HEK293 (cell line): ENCODE measurements at regions not wholly inside any gene's neighbourhood (a gene's known extent, or its start where the extent isn't known, plus 50 kb on each side); places are given as distances from the start of the nearest gene placed in this dataset.

ENCODE experiments used
- GLI4 ChIP-seq: fragments of 450-650 bp; formaldehyde crosslinking; IDR thresholded peaks from 2 replicates; pipeline ENCODE4 v1.5.1; 2016; ENCODE audit warnings: missing biosample characterization, missing genetic modification characterization
- YY1 ChIP-seq: fragments of 450-650 bp; formaldehyde crosslinking; IDR thresholded peaks from 2 replicates; pipeline ENCODE4 v1.5.1; 2018; ENCODE audit warnings: missing biosample characterization, missing genetic modification characterization
- ZNF169 ChIP-seq: fragments of 450-650 bp; formaldehyde crosslinking; IDR thresholded peaks from 2 replicates; pipeline ENCODE4 v1.5.1; 2016; ENCODE audit warnings: missing biosample characterization, missing genetic modification characterization
- ZNF202 ChIP-seq: fragments of 450-650 bp; formaldehyde crosslinking; IDR thresholded peaks from 2 replicates; pipeline ENCODE4 v1.5.1; 2016; ENCODE audit warnings: missing biosample characterization, missing genetic modification characterization, borderline replicate concordance
- ZNF24 ChIP-seq: fragments of 450-650 bp; formaldehyde crosslinking; IDR thresholded peaks from 2 replicates; pipeline ENCODE4 v1.5.1; 2016; ENCODE audit warnings: missing biosample characterization, missing genetic modification characterization
- ZNF423 ChIP-seq: fragments of 450-650 bp; formaldehyde crosslinking; IDR thresholded peaks from 2 replicates; pipeline ENCODE4 v1.5.1; 2016; ENCODE audit warnings: missing biosample characterization, missing genetic modification characterization
- ZNF501 ChIP-seq: fragments of 450-650 bp; formaldehyde crosslinking; IDR thresholded peaks from 2 replicates; pipeline ENCODE4 v1.5.1; 2016; ENCODE audit warnings: missing biosample characterization, missing genetic modification characterization
- ZNF510 ChIP-seq: fragments of 450-650 bp; formaldehyde crosslinking; IDR thresholded peaks from 2 replicates; pipeline ENCODE4 v1.5.1; 2018; ENCODE audit warnings: mild to moderate bottlenecking, missing genetic modification characterization, missing biosample characterization; ENCODE audit not compliant: insufficient replicate concordance
- ZNF530 ChIP-seq: fragments of 450-650 bp; formaldehyde crosslinking; IDR thresholded peaks from 2 replicates; pipeline ENCODE4 v1.5.1; 2016; ENCODE audit warnings: low read depth, missing biosample characterization, missing genetic modification characterization
- ZNF768 ChIP-seq: fragments of 450-650 bp; formaldehyde crosslinking; IDR thresholded peaks from 2 replicates; pipeline ENCODE4 v1.5.1; 2018; ENCODE audit warnings: missing biosample characterization, mild to moderate bottlenecking, missing genetic modification characterization
- TF ChIP-seq, protein P1 (sequence below): fragments of 450-650 bp; formaldehyde crosslinking; IDR thresholded peaks from 2 replicates; pipeline ENCODE4 v1.5.1; 2016; ENCODE audit warnings: missing biosample characterization, missing genetic modification characterization, borderline replicate concordance
- TF ChIP-seq, protein P2 (sequence below): fragments of 450-650 bp; formaldehyde crosslinking; IDR thresholded peaks from 2 replicates; pipeline ENCODE4 v1.5.1; 2016; ENCODE audit warnings: missing biosample characterization, missing genetic modification characterization
- TF ChIP-seq, protein P3 (sequence below): fragments of 450-650 bp; formaldehyde crosslinking; IDR thresholded peaks from 2 replicates; pipeline ENCODE4 v1.5.1; 2016; ENCODE audit warnings: missing biosample characterization, missing genetic modification characterization

DNA sequence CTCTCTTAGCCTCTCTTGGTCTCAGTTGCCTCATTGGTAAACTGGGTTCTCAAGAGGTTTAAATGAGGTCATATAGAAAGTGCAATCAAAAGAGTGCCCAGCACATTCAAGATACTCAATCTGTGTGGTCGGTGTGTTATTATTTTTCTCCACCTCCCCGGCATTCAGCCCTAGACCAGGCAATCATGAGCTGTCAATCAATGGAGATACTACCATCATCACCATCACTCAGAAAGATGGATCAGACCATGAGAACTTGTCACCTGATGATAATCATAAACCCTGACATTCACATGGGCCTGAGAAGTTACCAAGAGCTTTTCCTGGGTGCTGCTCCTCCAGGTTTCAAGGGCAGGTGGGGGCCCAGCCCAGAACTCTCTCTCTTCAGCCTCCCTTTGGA, 166.1 kb downstream of the MN1 start:
- TF ChIP-seq, protein P1, sequence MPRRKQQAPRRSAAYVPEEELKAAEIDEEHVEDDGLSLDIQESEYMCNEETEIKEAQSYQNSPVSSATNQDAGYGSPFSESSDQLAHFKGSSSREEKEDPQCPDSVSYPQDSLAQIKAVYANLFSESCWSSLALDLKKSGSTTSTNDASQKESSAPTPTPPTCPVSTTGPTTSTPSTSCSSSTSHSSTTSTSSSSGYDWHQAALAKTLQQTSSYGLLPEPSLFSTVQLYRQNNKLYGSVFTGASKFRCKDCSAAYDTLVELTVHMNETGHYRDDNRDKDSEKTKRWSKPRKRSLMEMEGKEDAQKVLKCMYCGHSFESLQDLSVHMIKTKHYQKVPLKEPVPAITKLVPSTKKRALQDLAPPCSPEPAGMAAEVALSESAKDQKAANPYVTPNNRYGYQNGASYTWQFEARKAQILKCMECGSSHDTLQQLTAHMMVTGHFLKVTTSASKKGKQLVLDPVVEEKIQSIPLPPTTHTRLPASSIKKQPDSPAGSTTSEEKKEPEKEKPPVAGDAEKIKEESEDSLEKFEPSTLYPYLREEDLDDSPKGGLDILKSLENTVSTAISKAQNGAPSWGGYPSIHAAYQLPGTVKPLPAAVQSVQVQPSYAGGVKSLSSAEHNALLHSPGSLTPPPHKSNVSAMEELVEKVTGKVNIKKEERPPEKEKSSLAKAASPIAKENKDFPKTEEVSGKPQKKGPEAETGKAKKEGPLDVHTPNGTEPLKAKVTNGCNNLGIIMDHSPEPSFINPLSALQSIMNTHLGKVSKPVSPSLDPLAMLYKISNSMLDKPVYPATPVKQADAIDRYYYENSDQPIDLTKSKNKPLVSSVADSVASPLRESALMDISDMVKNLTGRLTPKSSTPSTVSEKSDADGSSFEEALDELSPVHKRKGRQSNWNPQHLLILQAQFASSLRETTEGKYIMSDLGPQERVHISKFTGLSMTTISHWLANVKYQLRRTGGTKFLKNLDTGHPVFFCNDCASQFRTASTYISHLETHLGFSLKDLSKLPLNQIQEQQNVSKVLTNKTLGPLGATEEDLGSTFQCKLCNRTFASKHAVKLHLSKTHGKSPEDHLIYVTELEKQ = no peak
- TF ChIP-seq, protein P2, sequence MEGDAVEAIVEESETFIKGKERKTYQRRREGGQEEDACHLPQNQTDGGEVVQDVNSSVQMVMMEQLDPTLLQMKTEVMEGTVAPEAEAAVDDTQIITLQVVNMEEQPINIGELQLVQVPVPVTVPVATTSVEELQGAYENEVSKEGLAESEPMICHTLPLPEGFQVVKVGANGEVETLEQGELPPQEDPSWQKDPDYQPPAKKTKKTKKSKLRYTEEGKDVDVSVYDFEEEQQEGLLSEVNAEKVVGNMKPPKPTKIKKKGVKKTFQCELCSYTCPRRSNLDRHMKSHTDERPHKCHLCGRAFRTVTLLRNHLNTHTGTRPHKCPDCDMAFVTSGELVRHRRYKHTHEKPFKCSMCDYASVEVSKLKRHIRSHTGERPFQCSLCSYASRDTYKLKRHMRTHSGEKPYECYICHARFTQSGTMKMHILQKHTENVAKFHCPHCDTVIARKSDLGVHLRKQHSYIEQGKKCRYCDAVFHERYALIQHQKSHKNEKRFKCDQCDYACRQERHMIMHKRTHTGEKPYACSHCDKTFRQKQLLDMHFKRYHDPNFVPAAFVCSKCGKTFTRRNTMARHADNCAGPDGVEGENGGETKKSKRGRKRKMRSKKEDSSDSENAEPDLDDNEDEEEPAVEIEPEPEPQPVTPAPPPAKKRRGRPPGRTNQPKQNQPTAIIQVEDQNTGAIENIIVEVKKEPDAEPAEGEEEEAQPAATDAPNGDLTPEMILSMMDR (tag by site-specific recombination) = no peak
- TF ChIP-seq YY1 (tag by site-specific recombination) = no peak
- TF ChIP-seq GLI4 (tag by site-specific recombination) = no peak
- TF ChIP-seq ZNF202 (tag by site-specific recombination) = no peak
- TF ChIP-seq, protein P3, sequence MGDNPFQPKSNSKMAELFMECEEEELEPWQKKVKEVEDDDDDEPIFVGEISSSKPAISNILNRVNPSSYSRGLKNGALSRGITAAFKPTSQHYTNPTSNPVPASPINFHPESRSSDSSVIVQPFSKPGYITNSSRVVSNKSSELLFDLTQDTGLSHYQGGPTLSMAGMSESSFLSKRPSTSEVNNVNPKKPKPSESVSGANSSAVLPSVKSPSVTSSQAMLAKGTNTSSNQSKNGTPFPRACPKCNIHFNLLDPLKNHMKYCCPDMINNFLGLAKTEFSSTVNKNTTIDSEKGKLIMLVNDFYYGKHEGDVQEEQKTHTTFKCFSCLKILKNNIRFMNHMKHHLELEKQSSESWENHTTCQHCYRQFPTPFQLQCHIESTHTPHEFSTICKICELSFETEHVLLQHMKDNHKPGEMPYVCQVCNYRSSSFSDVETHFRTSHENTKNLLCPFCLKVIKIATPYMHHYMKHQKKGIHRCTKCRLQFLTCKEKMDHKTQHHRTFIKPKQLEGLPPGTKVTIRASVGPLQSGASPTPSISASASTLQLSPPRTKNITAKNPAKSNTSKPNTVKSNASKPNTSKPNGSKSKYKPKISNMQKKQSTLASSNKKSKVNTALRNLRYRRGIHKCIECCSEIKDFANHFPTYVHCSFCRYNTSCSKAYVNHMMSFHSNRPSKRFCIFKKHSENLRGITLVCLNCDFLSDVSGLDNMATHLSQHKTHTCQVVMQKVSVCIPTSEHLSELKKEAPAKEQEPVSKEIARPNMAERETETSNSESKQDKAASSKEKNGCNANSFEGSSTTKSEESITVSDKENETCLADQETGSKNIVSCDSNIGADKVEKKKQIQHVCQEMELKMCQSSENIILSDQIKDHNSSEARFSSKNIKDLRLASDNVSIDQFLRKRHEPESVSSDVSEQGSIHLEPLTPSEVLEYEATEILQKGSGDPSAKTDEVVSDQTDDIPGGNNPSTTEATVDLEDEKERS (tag by site-specific recombination) = no peak
- TF ChIP-seq ZNF501 (tag by site-specific recombination) = no peak
- TF ChIP-seq ZNF510 = no peak
- no peak for TF ChIP-seq ZNF530 (tag by site-specific recombination)
- TF ChIP-seq ZNF169 (tag by site-specific recombination) = no peak
- TF ChIP-seq ZNF24 (tag by site-specific recombination) = no peak
- TF ChIP-seq ZNF423 = no peak
- no peak for TF ChIP-seq ZNF768 (tag by site-specific recombination)
